WTC11 (cell line): ENCODE measurements at regions not wholly inside any gene's neighbourhood (a gene's known extent, or its start where the extent isn't known, plus 50 kb on each side); places are given as distances from the start of the nearest gene placed in this dataset.

Experiments
- ATAC-seq: fragments of 200-7000 bp; cut with Tn5 transposase; 2 replicates; pipeline ENCODE4 v1.10.0; 2021; ENCODE audit warnings: mild to moderate bottlenecking, moderate library complexity
- CTCF ChIA-PET: fragments of 300-600 bp; sonication (Branson Sonifier 250); formaldehyde crosslinking; loops from one replicate; lab custom pipeline; 2021; ENCODE audit warnings: antibody characterized with exemption; lab: Charles Lee
- POLR2A ChIA-PET: fragments of 350-600 bp; sonication (Branson Sonifier 250); formaldehyde crosslinking; loops from one replicate; lab custom pipeline; 2021; ENCODE audit warnings: antibody characterized with exemption; lab: Charles Lee
- DNase-seq: peaks from one replicate; pipeline ENCODE4 v3.0.0; 2021; ENCODE audit warnings: low spot score
- H3K27ac Mint-ChIP-seq: 2 replicates; pipeline ENCODE4 v1.8.0; 2021; ENCODE audit warnings: mixed read lengths
- H3K27me3 Mint-ChIP-seq: 2 replicates; pipeline ENCODE4 v1.8.0; 2021; ENCODE audit warnings: low read depth, mild to moderate bottlenecking, moderate library complexity, mixed read lengths
- H3K36me3 Mint-ChIP-seq: 2 replicates; pipeline ENCODE4 v1.8.0; 2021; ENCODE audit warnings: mixed read lengths
- H3K4me1 Mint-ChIP-seq: 2 replicates; pipeline ENCODE4 v1.8.0; 2022; ENCODE audit warnings: mixed read lengths
- H3K4me3 Mint-ChIP-seq: 2 replicates; pipeline ENCODE4 v1.8.0; 2021; ENCODE audit warnings: mild to moderate bottlenecking, moderate library complexity, mixed read lengths
- H3K9me3 Mint-ChIP-seq: 2 replicates; pipeline ENCODE4 v1.8.0; 2021; ENCODE audit warnings: mixed read lengths
- ELF4 ChIP-seq: sonication (generic); formaldehyde crosslinking; IDR thresholded peaks from 2 replicates; pipeline ENCODE4 v1.8.1; 2022; ENCODE audit warnings: low read depth, mild to moderate bottlenecking, moderate library complexity, missing genetic modification reagents
- FOXK1 ChIP-seq: sonication (generic); formaldehyde crosslinking; IDR thresholded peaks from 2 replicates; pipeline ENCODE4 v1.8.0; 2022; ENCODE audit warnings: mild to moderate bottlenecking, moderate library complexity, missing genetic modification reagents
- HMGA2 ChIP-seq: fragments of 250-450 bp; sonication (Bioruptor Pico); IDR thresholded peaks from 2 replicates; pipeline ENCODE4 v1.4.0; 2021; ENCODE audit warnings: mild to moderate bottlenecking, moderate library complexity
- IRF2 ChIP-seq: sonication (generic); formaldehyde crosslinking; IDR thresholded peaks from 2 replicates; pipeline ENCODE4 v1.8.0; 2022; ENCODE audit warnings: low read depth, missing genetic modification reagents, borderline replicate concordance
- JAZF1 ChIP-seq: fragments of 250-450 bp; sonication (Bioruptor Pico); IDR thresholded peaks from 2 replicates; pipeline ENCODE4 v1.9.0; 2021; ENCODE audit warnings: moderate library complexity, mild to moderate bottlenecking, inconsistent platforms
- JUN ChIP-seq: sonication (generic); formaldehyde crosslinking; IDR thresholded peaks from 2 replicates; pipeline ENCODE4 v1.8.0; 2023; ENCODE audit warnings: mild to moderate bottlenecking, missing genetic modification reagents
- NFATC4 ChIP-seq: fragments of 250-450 bp; sonication (Bioruptor Pico); IDR thresholded peaks from 2 replicates; pipeline ENCODE4 v1.9.0; 2021; ENCODE audit warnings: mild to moderate bottlenecking
- RORB ChIP-seq: fragments of 250-450 bp; sonication (Bioruptor Pico); IDR thresholded peaks from 2 replicates; pipeline ENCODE4 v1.9.0; 2021; ENCODE audit warnings: mild to moderate bottlenecking
- SOX15 ChIP-seq: fragments of 250-450 bp; sonication (Bioruptor Pico); IDR thresholded peaks from 2 replicates; pipeline ENCODE4 v1.9.0; 2021; ENCODE audit warnings: mild to moderate bottlenecking
- TEAD1 ChIP-seq: sonication (generic); formaldehyde crosslinking; IDR thresholded peaks from 2 replicates; pipeline ENCODE4 v1.8.0; 2022; ENCODE audit warnings: mild to moderate bottlenecking, missing genetic modification reagents
- TEAD4 ChIP-seq: sonication (generic); formaldehyde crosslinking; IDR thresholded peaks from 2 replicates; pipeline ENCODE4 v1.8.0; 2022; ENCODE audit warnings: mild to moderate bottlenecking, missing genetic modification reagents
- ZNF138 ChIP-seq: sonication (generic); formaldehyde crosslinking; conservative IDR thresholded peaks from 2 replicates; pipeline ENCODE4 v1.8.1; 2022; ENCODE audit warnings: mild to moderate bottlenecking, moderate library complexity, missing genetic modification reagents
- ZNF232 ChIP-seq: sonication (generic); formaldehyde crosslinking; IDR thresholded peaks from 2 replicates; pipeline ENCODE4 v1.8.0; 2022; ENCODE audit warnings: mild to moderate bottlenecking, missing genetic modification reagents
- ZNF317 ChIP-seq: sonication (generic); formaldehyde crosslinking; IDR thresholded peaks from 2 replicates; pipeline ENCODE4 v1.8.1; 2023; ENCODE audit warnings: low read depth, mild to moderate bottlenecking, moderate library complexity, missing genetic modification reagents, borderline replicate concordance
- ZNF396 ChIP-seq: fragments of 250-450 bp; sonication (Bioruptor Pico); IDR thresholded peaks from 2 replicates; pipeline ENCODE4 v1.8.0; 2021; ENCODE audit warnings: mild to moderate bottlenecking, moderate library complexity, borderline replicate concordance
- ZNF416 ChIP-seq: fragments of 250-450 bp; sonication (Bioruptor Pico); IDR thresholded peaks from 2 replicates; pipeline ENCODE4 v1.9.0; 2021; ENCODE audit warnings: mild to moderate bottlenecking, inconsistent platforms
- ZNF423 ChIP-seq: fragments of 250-450 bp; sonication (Bioruptor Pico); IDR thresholded peaks from 2 replicates; pipeline ENCODE4 v2.1.2; 2022; ENCODE audit warnings: mild to moderate bottlenecking, moderate library complexity
- ZNF671 ChIP-seq: fragments of 250-450 bp; sonication (Bioruptor Pico); IDR thresholded peaks from 2 replicates; pipeline ENCODE4 v1.8.0; 2021; ENCODE audit warnings: mild to moderate bottlenecking
- TF ChIP-seq, protein P1 (sequence below): sonication (generic); formaldehyde crosslinking; IDR thresholded peaks from 2 replicates; pipeline ENCODE4 v1.8.1; 2022; ENCODE audit warnings: mild to moderate bottlenecking, missing genetic modification reagents, moderate library complexity, borderline replicate concordance
- TF ChIP-seq, protein P2 (sequence below): sonication (generic); formaldehyde crosslinking; IDR thresholded peaks from 2 replicates; pipeline ENCODE4 v1.8.1; 2022; ENCODE audit warnings: low read depth, mild to moderate bottlenecking, moderate library complexity, missing genetic modification reagents, borderline replicate concordance
- TF ChIP-seq, protein P3 (sequence below): sonication (generic); formaldehyde crosslinking; IDR thresholded peaks from 2 replicates; pipeline ENCODE4 v1.8.0; 2022; ENCODE audit warnings: mild to moderate bottlenecking, missing genetic modification reagents
- TF ChIP-seq, protein P4 (sequence below): sonication (generic); formaldehyde crosslinking; IDR thresholded peaks from 2 replicates; pipeline ENCODE4 v1.8.1; 2022; ENCODE audit warnings: missing genetic modification reagents, borderline replicate concordance
- TF ChIP-seq, protein P5 (sequence below): fragments of 250-450 bp; sonication (Bioruptor Pico); IDR thresholded peaks from 2 replicates; pipeline ENCODE4 v1.9.0; 2021; ENCODE audit warnings: mild to moderate bottlenecking, borderline replicate concordance
- TF ChIP-seq, protein P6 (sequence below): sonication (generic); formaldehyde crosslinking; IDR thresholded peaks from 2 replicates; pipeline ENCODE4 v1.8.1; 2023; ENCODE audit warnings: mild to moderate bottlenecking, missing genetic modification reagents, moderate library complexity

DNA sequence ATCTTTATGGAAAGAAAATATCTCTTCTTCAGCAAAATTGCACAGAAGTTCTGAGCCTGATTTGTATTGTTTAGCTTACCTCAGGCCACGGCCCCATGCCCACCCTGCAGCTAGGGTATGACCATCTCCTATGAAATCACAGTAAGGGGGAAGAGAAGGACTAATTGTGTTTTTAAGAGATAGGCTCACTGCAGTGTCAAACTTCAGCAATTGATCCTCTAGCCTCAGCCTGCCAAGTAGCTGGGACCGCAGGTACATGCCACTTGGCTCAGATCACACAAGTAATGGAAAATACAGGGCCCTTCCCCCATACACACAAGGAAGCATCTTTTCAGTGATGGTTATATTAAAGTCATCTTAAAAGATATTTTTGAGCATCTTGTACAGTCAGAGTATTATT, 60.0 kb downstream of the DMAC1 start:
- POLR2A ChIA-PET: no interaction called here
- H3K27me3 Mint-ChIP-seq: no peaks in the 10 kb centered on the region
- no peak overlapping the region for H3K4me3 Mint-ChIP-seq
- H3K4me1 Mint-ChIP-seq: peaks cover 2% of the 10 kb centered on the region; the same call in 1 of the 2 replicates
- H3K36me3 Mint-ChIP-seq: no peaks in the 10 kb centered on the region
- ATAC-seq: peak; percentile 22; the same call in 1 of the 2 replicates
- DNase-seq: no peak
- H3K9me3 Mint-ChIP-seq: no peaks in the 10 kb centered on the region
- no peak overlapping the region for H3K27ac Mint-ChIP-seq
- TF ChIP-seq ZNF317: no peak
- TF ChIP-seq, protein P1, sequence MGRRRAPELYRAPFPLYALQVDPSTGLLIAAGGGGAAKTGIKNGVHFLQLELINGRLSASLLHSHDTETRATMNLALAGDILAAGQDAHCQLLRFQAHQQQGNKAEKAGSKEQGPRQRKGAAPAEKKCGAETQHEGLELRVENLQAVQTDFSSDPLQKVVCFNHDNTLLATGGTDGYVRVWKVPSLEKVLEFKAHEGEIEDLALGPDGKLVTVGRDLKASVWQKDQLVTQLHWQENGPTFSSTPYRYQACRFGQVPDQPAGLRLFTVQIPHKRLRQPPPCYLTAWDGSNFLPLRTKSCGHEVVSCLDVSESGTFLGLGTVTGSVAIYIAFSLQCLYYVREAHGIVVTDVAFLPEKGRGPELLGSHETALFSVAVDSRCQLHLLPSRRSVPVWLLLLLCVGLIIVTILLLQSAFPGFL (CRISPR knock-in tag): no peak
- TF ChIP-seq, protein P2, sequence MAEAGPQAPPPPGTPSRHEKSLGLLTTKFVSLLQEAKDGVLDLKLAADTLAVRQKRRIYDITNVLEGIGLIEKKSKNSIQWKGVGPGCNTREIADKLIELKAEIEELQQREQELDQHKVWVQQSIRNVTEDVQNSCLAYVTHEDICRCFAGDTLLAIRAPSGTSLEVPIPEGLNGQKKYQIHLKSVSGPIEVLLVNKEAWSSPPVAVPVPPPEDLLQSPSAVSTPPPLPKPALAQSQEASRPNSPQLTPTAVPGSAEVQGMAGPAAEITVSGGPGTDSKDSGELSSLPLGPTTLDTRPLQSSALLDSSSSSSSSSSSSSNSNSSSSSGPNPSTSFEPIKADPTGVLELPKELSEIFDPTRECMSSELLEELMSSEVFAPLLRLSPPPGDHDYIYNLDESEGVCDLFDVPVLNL (CRISPR knock-in tag): no peak
- no peak for TF ChIP-seq SOX15 (CRISPR knock-in tag)
- no peak for TF ChIP-seq ZNF416 (CRISPR knock-in tag)
- no peak for TF ChIP-seq TEAD4 (CRISPR knock-in tag)
- no peak for TF ChIP-seq RORB
- no peak for TF ChIP-seq NFATC4 (CRISPR knock-in tag)
- TF ChIP-seq HMGA2 (CRISPR knock-in tag): no peak
- TF ChIP-seq ZNF138 (CRISPR knock-in tag): no peak
- TF ChIP-seq ZNF671 (CRISPR knock-in tag): no peak
- no peak for TF ChIP-seq JAZF1 (CRISPR knock-in tag)
- TF ChIP-seq, protein P3, sequence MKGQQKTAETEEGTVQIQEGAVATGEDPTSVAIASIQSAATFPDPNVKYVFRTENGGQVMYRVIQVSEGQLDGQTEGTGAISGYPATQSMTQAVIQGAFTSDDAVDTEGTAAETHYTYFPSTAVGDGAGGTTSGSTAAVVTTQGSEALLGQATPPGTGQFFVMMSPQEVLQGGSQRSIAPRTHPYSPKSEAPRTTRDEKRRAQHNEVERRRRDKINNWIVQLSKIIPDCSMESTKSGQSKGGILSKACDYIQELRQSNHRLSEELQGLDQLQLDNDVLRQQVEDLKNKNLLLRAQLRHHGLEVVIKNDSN (CRISPR knock-in tag): no peak
- CTCF ChIA-PET: no interaction called here

DNA sequence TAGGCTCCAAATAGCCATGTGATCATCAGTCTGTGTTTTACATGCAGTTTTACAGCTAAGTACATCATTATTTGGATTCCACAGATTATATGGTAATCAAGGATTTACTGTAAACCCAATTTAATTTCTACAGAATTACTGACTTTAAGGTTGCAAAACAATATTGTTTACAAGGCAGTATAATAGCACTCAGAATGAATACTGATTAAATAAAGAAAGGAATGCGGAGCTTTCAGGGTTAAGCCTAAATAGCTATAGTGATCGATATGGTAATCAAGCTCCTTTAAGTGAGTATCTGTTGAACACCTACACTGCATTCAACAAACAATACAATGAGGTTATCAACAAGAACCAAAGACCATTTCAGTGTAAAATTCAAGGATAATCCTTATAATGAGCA, 64.3 kb downstream of the DMAC1 start:
- CTCF ChIA-PET: interaction anchor here (0.6 kb wide), 1 partner anchor 682 kb away, joined by 4 read pairs; no protein-coding TSS in a partner anchor
- peak; percentile 36 for ATAC-seq
- no peak overlapping the region for H3K27ac Mint-ChIP-seq
- no peak overlapping the region for H3K4me3 Mint-ChIP-seq
- no peaks in the 10 kb centered on the region for H3K27me3 Mint-ChIP-seq
- POLR2A ChIA-PET: no interaction called here
- H3K4me1 Mint-ChIP-seq: no peaks in the 10 kb centered on the region; the same call in 1 of the 2 replicates
- H3K36me3 Mint-ChIP-seq: no peaks in the 10 kb centered on the region
- DNase-seq: no peak
- no peaks in the 10 kb centered on the region for H3K9me3 Mint-ChIP-seq
- no peak for TF ChIP-seq ZNF232 (CRISPR knock-in tag)
- no peak for TF ChIP-seq ELF4
- TF ChIP-seq ZNF396 (CRISPR knock-in tag): no peak
- TF ChIP-seq, protein P4, sequence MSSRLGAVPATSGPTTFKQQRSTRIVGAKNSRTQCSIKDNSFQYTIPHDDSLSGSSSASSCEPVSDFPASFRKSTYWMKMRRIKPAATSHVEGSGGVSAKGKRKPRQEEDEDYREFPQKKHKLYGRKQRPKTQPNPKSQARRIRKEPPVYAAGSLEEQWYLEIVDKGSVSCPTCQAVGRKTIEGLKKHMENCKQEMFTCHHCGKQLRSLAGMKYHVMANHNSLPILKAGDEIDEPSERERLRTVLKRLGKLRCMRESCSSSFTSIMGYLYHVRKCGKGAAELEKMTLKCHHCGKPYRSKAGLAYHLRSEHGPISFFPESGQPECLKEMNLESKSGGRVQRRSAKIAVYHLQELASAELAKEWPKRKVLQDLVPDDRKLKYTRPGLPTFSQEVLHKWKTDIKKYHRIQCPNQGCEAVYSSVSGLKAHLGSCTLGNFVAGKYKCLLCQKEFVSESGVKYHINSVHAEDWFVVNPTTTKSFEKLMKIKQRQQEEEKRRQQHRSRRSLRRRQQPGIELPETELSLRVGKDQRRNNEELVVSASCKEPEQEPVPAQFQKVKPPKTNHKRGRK (CRISPR knock-in tag): no peak
- no peak for TF ChIP-seq ZNF138 (CRISPR knock-in tag)
- TF ChIP-seq, protein P5, sequence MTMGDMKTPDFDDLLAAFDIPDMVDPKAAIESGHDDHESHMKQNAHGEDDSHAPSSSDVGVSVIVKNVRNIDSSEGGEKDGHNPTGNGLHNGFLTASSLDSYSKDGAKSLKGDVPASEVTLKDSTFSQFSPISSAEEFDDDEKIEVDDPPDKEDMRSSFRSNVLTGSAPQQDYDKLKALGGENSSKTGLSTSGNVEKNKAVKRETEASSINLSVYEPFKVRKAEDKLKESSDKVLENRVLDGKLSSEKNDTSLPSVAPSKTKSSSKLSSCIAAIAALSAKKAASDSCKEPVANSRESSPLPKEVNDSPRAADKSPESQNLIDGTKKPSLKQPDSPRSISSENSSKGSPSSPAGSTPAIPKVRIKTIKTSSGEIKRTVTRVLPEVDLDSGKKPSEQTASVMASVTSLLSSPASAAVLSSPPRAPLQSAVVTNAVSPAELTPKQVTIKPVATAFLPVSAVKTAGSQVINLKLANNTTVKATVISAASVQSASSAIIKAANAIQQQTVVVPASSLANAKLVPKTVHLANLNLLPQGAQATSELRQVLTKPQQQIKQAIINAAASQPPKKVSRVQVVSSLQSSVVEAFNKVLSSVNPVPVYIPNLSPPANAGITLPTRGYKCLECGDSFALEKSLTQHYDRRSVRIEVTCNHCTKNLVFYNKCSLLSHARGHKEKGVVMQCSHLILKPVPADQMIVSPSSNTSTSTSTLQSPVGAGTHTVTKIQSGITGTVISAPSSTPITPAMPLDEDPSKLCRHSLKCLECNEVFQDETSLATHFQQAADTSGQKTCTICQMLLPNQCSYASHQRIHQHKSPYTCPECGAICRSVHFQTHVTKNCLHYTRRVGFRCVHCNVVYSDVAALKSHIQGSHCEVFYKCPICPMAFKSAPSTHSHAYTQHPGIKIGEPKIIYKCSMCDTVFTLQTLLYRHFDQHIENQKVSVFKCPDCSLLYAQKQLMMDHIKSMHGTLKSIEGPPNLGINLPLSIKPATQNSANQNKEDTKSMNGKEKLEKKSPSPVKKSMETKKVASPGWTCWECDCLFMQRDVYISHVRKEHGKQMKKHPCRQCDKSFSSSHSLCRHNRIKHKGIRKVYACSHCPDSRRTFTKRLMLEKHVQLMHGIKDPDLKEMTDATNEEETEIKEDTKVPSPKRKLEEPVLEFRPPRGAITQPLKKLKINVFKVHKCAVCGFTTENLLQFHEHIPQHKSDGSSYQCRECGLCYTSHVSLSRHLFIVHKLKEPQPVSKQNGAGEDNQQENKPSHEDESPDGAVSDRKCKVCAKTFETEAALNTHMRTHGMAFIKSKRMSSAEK (CRISPR knock-in tag): no peak
- TF ChIP-seq NFATC4 (CRISPR knock-in tag): no peak
- TF ChIP-seq, protein P2 (CRISPR knock-in tag): no peak
- no peak for TF ChIP-seq FOXK1
- TF ChIP-seq, protein P6, sequence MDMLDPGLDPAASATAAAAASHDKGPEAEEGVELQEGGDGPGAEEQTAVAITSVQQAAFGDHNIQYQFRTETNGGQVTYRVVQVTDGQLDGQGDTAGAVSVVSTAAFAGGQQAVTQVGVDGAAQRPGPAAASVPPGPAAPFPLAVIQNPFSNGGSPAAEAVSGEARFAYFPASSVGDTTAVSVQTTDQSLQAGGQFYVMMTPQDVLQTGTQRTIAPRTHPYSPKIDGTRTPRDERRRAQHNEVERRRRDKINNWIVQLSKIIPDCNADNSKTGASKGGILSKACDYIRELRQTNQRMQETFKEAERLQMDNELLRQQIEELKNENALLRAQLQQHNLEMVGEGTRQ: no peak
- TF ChIP-seq, protein P1 (CRISPR knock-in tag): no peak
- no peak for TF ChIP-seq TEAD1 (CRISPR knock-in tag)
- TF ChIP-seq JUN (CRISPR knock-in tag): no peak
- no peak for TF ChIP-seq IRF2 (CRISPR knock-in tag)
- no peak for TF ChIP-seq ZNF423 (CRISPR knock-in tag)
- no peak for TF ChIP-seq ZNF416 (CRISPR knock-in tag)
